Neuronal stem cell (in vitro differentiated cells): ENCODE measurements at regions not wholly inside any gene's neighbourhood (a gene's known extent, or its start where the extent isn't known, plus 50 kb on each side); places are given as distances from the start of the nearest gene placed in this dataset.

ENCODE experiments used
- DNase-seq: peaks from one replicate; pipeline ENCODE4 v3.0.0-alpha.2; 2013; ENCODE audit warnings: low spot score
- H2AFZ ChIP-seq: one replicate; pipeline ENCODE4 v1.6.1; 2013; ENCODE audit warnings: mild to moderate bottlenecking, low read length, inconsistent platforms
- H2AK5ac ChIP-seq: 2 replicates; pipeline ENCODE4 v1.6.1; 2013; ENCODE audit warnings: low read depth, mild to moderate bottlenecking, inconsistent platforms, low read length, moderate library complexity, mixed read lengths
- H2BK120ac ChIP-seq: 2 replicates; pipeline ENCODE4 v1.6.1; 2013; ENCODE audit warnings: low read depth, mild to moderate bottlenecking, inconsistent platforms, low read length, moderate library complexity, mixed read lengths
- H2BK12ac ChIP-seq: one replicate; pipeline ENCODE4 v1.6.1; 2013; ENCODE audit warnings: low read length, inconsistent platforms
- H2BK15ac ChIP-seq: 2 replicates; pipeline ENCODE4 v1.6.1; 2013; ENCODE audit warnings: mild to moderate bottlenecking, low read length, inconsistent platforms, mixed read lengths
- H2BK5ac ChIP-seq: one replicate; pipeline ENCODE4 v1.6.1; 2013; ENCODE audit warnings: inconsistent platforms, mild to moderate bottlenecking, low read length, moderate library complexity
- H3K14ac ChIP-seq: one replicate; pipeline ENCODE4 v1.6.1; 2013; ENCODE audit warnings: low read length, inconsistent platforms
- H3K18ac ChIP-seq: 2 replicates; pipeline ENCODE4 v1.6.1; 2013; ENCODE audit warnings: low read length, inconsistent platforms
- H3K23ac ChIP-seq: 2 replicates; pipeline ENCODE4 v1.6.1; 2013; ENCODE audit warnings: low read depth, mild to moderate bottlenecking, mixed read lengths, low read length, inconsistent platforms; ENCODE audit not compliant: poor library complexity
- H3K27ac ChIP-seq: replicated peaks from 3 replicates; pipeline ENCODE4 v1.5.1; 2013; ENCODE audit warnings: low read length, inconsistent platforms
- H3K27me3 ChIP-seq, 3 experiments: 2 replicates each; pipeline ENCODE4 v1.6.1; 2013; ENCODE audit warnings: low read length in 3 of 3, mild to moderate bottlenecking in 2 of 3, inconsistent platforms in 1 of 3, low read depth in 1 of 3, mixed read lengths in 1 of 3, moderate library complexity in 1 of 3; ENCODE audit not compliant: control insufficient read depth in 3 of 3, insufficient read depth in 3 of 3
- H3K36me3 ChIP-seq, 2 donors: replicated peaks in 1 of 2; 2 replicates each; pipeline ENCODE4 v1.6.1; 2013; ENCODE audit warnings: low read length in 2 of 2; ENCODE audit not compliant: control insufficient read depth in 2 of 2, insufficient read depth in 2 of 2
- H3K4ac ChIP-seq: 2 replicates; pipeline ENCODE4 v1.6.1; 2013; ENCODE audit warnings: inconsistent platforms, mild to moderate bottlenecking, low read length, moderate library complexity
- H3K4me1 ChIP-seq, 2 donors: 1 replicate in 1 of 2; 2 replicates in 1 of 2; pipeline ENCODE4 v1.6.1; 2013; ENCODE audit warnings: low read length in 2 of 2, low read depth in 1 of 2; ENCODE audit not compliant: control insufficient read depth in 2 of 2, insufficient read depth in 1 of 2
- H3K4me2 ChIP-seq: one replicate; pipeline ENCODE4 v1.6.1; 2013; ENCODE audit warnings: mild to moderate bottlenecking, low read length, inconsistent platforms; ENCODE audit not compliant: insufficient read depth, poor library complexity, severe bottlenecking
- H3K4me3 ChIP-seq, 2 donors: 2 replicates each; pipeline ENCODE4 v1.5.1; 2013; ENCODE audit warnings: low read length in 2 of 2, mild to moderate bottlenecking in 2 of 2, inconsistent platforms in 1 of 2, moderate library complexity in 1 of 2
- H3K79me1 ChIP-seq: one replicate; pipeline ENCODE4 v1.6.1; 2013; ENCODE audit warnings: low read depth, mild to moderate bottlenecking, inconsistent platforms, low read length, moderate library complexity
- H3K9ac ChIP-seq: one replicate; pipeline ENCODE4 v1.6.1; 2013; ENCODE audit warnings: mild to moderate bottlenecking, low read depth, low read length, inconsistent platforms; ENCODE audit not compliant: poor library complexity
- H3K9me3 ChIP-seq, 2 donors: replicated peaks in 1 of 2; 2 replicates each; pipeline versions ENCODE3 to v1.6.1; 2013; ENCODE audit warnings: low read length in 2 of 2, mild to moderate bottlenecking in 2 of 2, inconsistent platforms in 1 of 2, low read depth in 1 of 2, mixed read lengths in 1 of 2, moderate library complexity in 1 of 2; ENCODE audit not compliant: control insufficient read depth in 2 of 2, insufficient read depth in 1 of 2
- H4K8ac ChIP-seq: one replicate; pipeline ENCODE4 v1.6.1; 2013; ENCODE audit warnings: low read depth, mild to moderate bottlenecking, inconsistent platforms, low read length, moderate library complexity
- H4K91ac ChIP-seq: one replicate; pipeline ENCODE4 v1.6.1; 2013; ENCODE audit warnings: low read length, low read depth, mild to moderate bottlenecking, inconsistent platforms; ENCODE audit not compliant: poor library complexity
- WGBS, 2 donors: extraction: QIAGEN DNeasy Blood & Tissue Kit; methylation state at CpG; one replicate each; pipeline ENCODE4 v1.1.7; 2013; ENCODE audit warnings: missing lambda C conversion rate in 2 of 2, mixed read lengths in 1 of 2; ENCODE audit not compliant: insufficient read length in 2 of 2, insufficient replicate concordance in 1 of 2; ENCODE audit errors: extremely low coverage in 2 of 2; 5-methylcytosine and 5-hydroxymethylcytosine counted together

- Histone ChIP-seq H4K8ac (no peak overlapping the region), H3K27me3 (no peaks in the 10 kb centered on the region)
Observed at GRCh38 chr15:95857758-95858157, 472.7 kb upstream of the NR2F2 start.

DNA sequence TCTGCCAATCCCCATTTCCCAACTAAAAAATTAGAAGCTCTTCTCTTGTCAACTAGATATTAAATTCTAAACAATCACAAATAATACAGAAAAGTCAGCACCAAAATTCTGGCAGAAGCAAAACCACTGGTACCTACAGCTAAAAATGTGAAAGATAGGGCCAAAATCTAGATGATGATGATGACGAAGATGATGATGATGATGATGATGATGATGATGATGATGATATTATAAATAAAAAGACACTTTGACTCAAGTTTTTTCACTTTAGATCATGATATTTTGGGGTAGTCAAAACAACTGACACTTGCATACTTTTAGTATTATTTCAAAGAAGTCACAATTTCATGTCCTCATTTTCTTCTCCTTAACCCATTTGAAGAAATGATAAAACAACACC is 470.1 kb upstream of the NR2F2 start:
- no peak overlapping the region for H3K9ac ChIP-seq
- 100% methylated on average over 1 of the region's 1 CpG; no CpG with 5 or more reads in 1 of the 2 donors for WGBS, 2 donors
- H2BK5ac ChIP-seq: no peak overlapping the region

More at GRCh38 chr15:95857758-95858157, 472.7 kb upstream of the NR2F2 start:
- H2AK5ac ChIP-seq: no peak overlapping the region
- H3K18ac ChIP-seq: no peak overlapping the region
- H3K4me2 ChIP-seq: no peak overlapping the region
- H4K91ac ChIP-seq: no peak overlapping the region
- H3K9me3 ChIP-seq: no peaks in the 10 kb centered on the region
- H3K14ac ChIP-seq: no peak overlapping the region
- no peak overlapping the region for H2BK5ac ChIP-seq
- DNase-seq: no peak
- no peak overlapping the region for H3K9ac ChIP-seq
- H3K27ac ChIP-seq: no peak overlapping the region
- no peak overlapping the region for H3K4me3 ChIP-seq
- no peaks in the 10 kb centered on the region for H3K79me1 ChIP-seq
- no peaks in the 10 kb centered on the region for H3K36me3 ChIP-seq
- peaks cover 2 to 6% of the 10 kb centered on the region in 2 donors for H3K4me1 ChIP-seq
- no peak overlapping the region for H3K23ac ChIP-seq
- no peak overlapping the region for H2AFZ ChIP-seq
- no peak overlapping the region for H2BK12ac ChIP-seq
- no peak overlapping the region for H3K4ac ChIP-seq
- H2BK120ac ChIP-seq: no peak overlapping the region
- no peak overlapping the region for H2BK15ac ChIP-seq

GRCh38 chr15:95864467-95864886 is 466.0 kb upstream of the NR2F2 start:
- Histone ChIP-seq H4K91ac (no peak overlapping the region), H3K23ac (no peak overlapping the region), H3K27ac (no peak overlapping the region), H3K79me1 (no peaks in the 10 kb centered on the region), H2BK120ac (no peak overlapping the region), H3K9ac (no peak overlapping the region), H3K27me3 (no peaks in the 10 kb centered on the region), H3K4me2 (no peak overlapping the region), H3K18ac (no peak overlapping the region), H2BK15ac (no peak overlapping the region), H3K4me3 (no peak overlapping the region), H3K14ac (no peak overlapping the region), H3K4ac (no peak overlapping the region), H4K8ac (no peak overlapping the region), H3K9me3 (no peaks in the 10 kb centered on the region), H2BK5ac (no peak overlapping the region), H2AFZ (no peak overlapping the region), H2BK12ac (no peak overlapping the region), H3K4me1 (peaks cover 0 to 2% of the 10 kb centered on the region in 2 donors), H3K36me3 (no peaks in the 10 kb centered on the region), H2AK5ac (no peak overlapping the region)
- no peak for DNase-seq
- whole genome bisulfite sequencing, 2 donors: no CpG with 5 or more reads among the region's 3 CpGs

More for the DNA sequence above, 470.1 kb upstream of the NR2F2 start:
- no peak overlapping the region for H3K27ac ChIP-seq
- H4K8ac ChIP-seq: no peak overlapping the region
- no peak overlapping the region for H3K4me2 ChIP-seq
- H4K91ac ChIP-seq: no peak overlapping the region
- no peaks in the 10 kb centered on the region for H3K36me3 ChIP-seq
- DNase-seq: no peak
- H2BK15ac ChIP-seq: no peak overlapping the region
- no peak overlapping the region for H3K4ac ChIP-seq
- H3K4me1 ChIP-seq: peaks cover 2 to 6% of the 10 kb centered on the region in 2 donors
- no peak overlapping the region for H2BK120ac ChIP-seq
- no peaks in the 10 kb centered on the region for H3K79me1 ChIP-seq
- H2AK5ac ChIP-seq: no peak overlapping the region
- H3K14ac ChIP-seq: no peak overlapping the region
- no peak overlapping the region for H3K18ac ChIP-seq
- H2AFZ ChIP-seq: no peak overlapping the region
- H2BK12ac ChIP-seq: no peak overlapping the region
- no peak overlapping the region for H3K4me3 ChIP-seq
- H3K9me3 ChIP-seq: no peaks in the 10 kb centered on the region
- no peak overlapping the region for H3K23ac ChIP-seq
- no peaks in the 10 kb centered on the region for H3K27me3 ChIP-seq

DNA sequence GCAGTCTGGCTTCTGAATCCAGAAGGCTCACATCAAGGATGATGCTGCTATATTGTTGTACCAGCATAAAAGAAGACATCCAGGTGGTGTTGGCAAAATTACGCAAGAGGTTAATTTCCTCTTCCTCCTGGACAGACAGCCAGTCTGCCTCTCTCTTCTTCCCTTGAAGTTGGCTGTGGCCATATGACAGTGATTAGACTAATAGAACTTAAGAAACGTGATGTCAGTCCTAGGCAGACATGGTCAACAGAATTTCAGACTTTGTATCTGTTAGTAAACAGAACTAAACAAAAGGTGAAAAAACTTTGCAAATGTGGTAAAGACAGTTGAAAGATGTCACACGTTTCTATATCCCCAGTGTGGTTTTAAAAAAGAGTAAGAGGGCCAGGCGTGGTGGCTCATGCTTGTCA is 465.2 kb upstream of the NR2F2 start:
- Histone ChIP-seq H3K23ac (no peak overlapping the region), H2AK5ac (no peak overlapping the region), H4K8ac (no peak overlapping the region), H3K14ac (no peak overlapping the region), H2AFZ (no peak overlapping the region), H3K4me1 (peaks cover 4% of the 10 kb centered on the region in 2 donors), H3K36me3 (no peaks in the 10 kb centered on the region), H3K9me3 (no peaks in the 10 kb centered on the region), H2BK120ac (no peak overlapping the region), H3K9ac (no peak overlapping the region), H3K27ac (no peak overlapping the region), H2BK15ac (no peak overlapping the region), H2BK5ac (no peak overlapping the region), H3K79me1 (no peaks in the 10 kb centered on the region), H3K27me3 (no peaks in the 10 kb centered on the region), H2BK12ac (no peak overlapping the region), H3K4me2 (no peak overlapping the region), H3K18ac (no peak overlapping the region), H4K91ac (no peak overlapping the region), H3K4me3 (no peak overlapping the region), H3K4ac (no peak overlapping the region)
- no CpG with 5 or more reads among the region's 4 CpGs for WGBS, 2 donors
- DNase-seq: no peak
